ENCODE measurements at regions not wholly inside any gene's neighbourhood (a gene's known extent, or its start where the extent isn't known, plus 50 kb on each side); places are given as distances from the start of the nearest gene placed in this dataset.

- intact Hi-C loops (cut with DNase I), result loop anchor here in 1 of 4 donors (10.0 kb wide), 1 partner anchor 155 kb away; no protein-coding TSS in a partner anchor
- 90 to 94% (median 92%) methylated on average over 8 of the region's 8 CpGs for WGBS, 3 donors
Measured at GRCh38 chr4:4689694-4690440, 148.0 kb upstream of the STX18 start.

GRCh38 chr4:4687935-4688727 is 146.3 kb upstream of the STX18 start:
- Histone ChIP-seq H3K27ac (no peak overlapping the region), H3K9me3 (no peaks in the 10 kb centered on the region), H3K4me1 (ENCODE audit: insufficient read depth) (peaks cover 4% of the 10 kb centered on the region), H3K27me3 (no peaks in the 10 kb centered on the region), H3K4me3 (no peak overlapping the region), H3K36me3 (no peaks in the 10 kb centered on the region)
- no peak for DNase-seq
- 32 to 40% (median 32%) methylated on average over 17 of the region's 17 CpGs for WGBS, 3 donors
- TF ChIP-seq EP300 (IDR thresholded peaks at IDR 0.05), result no peak
- TF ChIP-seq POLR2A (IDR thresholded peaks at IDR 0.05), result no peak
- no peak for TF ChIP-seq CTCF (IDR thresholded peaks at IDR 0.05)
- intact Hi-C loops (cut with DNase I), result no loop called here

More at GRCh38 chr4:4689694-4690440, 148.0 kb upstream of the STX18 start:
- no peak for DNase-seq
- Histone ChIP-seq H3K4me3 (no peak overlapping the region), H3K4me1 (ENCODE audit: insufficient read depth) (peaks cover 10% of the 10 kb centered on the region), H3K36me3 (no peaks in the 10 kb centered on the region), H3K27me3 (no peaks in the 10 kb centered on the region), H3K9me3 (no peaks in the 10 kb centered on the region), H3K27ac (no peak overlapping the region)
- no peak for TF ChIP-seq EP300 (IDR thresholded peaks at IDR 0.05)
- no peak for TF ChIP-seq CTCF (IDR thresholded peaks at IDR 0.05)
- TF ChIP-seq POLR2A (IDR thresholded peaks at IDR 0.05), result no peak

- H3K27ac ChIP-seq, result no peak overlapping the region
- H3K9me3 ChIP-seq, result no peaks in the 10 kb centered on the region
- WGBS, 3 donors, result 89 to 95% (median 90%) methylated on average over 4 of the region's 4 CpGs
- no peak for TF ChIP-seq EP300 (IDR thresholded peaks at IDR 0.05)
- no peak for TF ChIP-seq CTCF (IDR thresholded peaks at IDR 0.05)
- TF ChIP-seq POLR2A (IDR thresholded peaks at IDR 0.05), result no peak
- intact Hi-C loops (cut with DNase I), result no loop called here
- no peaks in the 10 kb centered on the region for H3K36me3 ChIP-seq
- peaks cover 4% of the 10 kb centered on the region for H3K4me1 ChIP-seq (ENCODE audit: insufficient read depth)
- H3K27me3 ChIP-seq, result no peaks in the 10 kb centered on the region
- DNase-seq, result no peak
- no peak overlapping the region for H3K4me3 ChIP-seq
Measured at GRCh38 chr4:4687100-4687499, 145.3 kb upstream of the STX18 start.

- WGBS, 3 donors, result 37 to 40% (median 39%) methylated on average over 10 of the region's 10 CpGs
Measured at GRCh38 chr4:4685810-4686795, 144.3 kb upstream of the STX18 start.

More at GRCh38 chr4:4685810-4686795, 144.3 kb upstream of the STX18 start:
- Histone ChIP-seq H3K9me3 (no peaks in the 10 kb centered on the region), H3K27ac (peak overlapping the region; percentile 24 to 44), H3K4me3 (no peak overlapping the region), H3K36me3 (no peaks in the 10 kb centered on the region), H3K27me3 (no peaks in the 10 kb centered on the region), H3K4me1 (ENCODE audit: insufficient read depth) (peaks cover 4% of the 10 kb centered on the region)
- intact Hi-C loops (cut with DNase I), result no loop called here
- TF ChIP-seq CTCF (IDR thresholded peaks at IDR 0.05) (no peak), POLR2A (IDR thresholded peaks at IDR 0.05) (no peak)
- DNase-seq, result peak in 2 of 5 donors; percentile 37 to 52

All from ovary (tissue), 7 donors.